Aorta (tissue), 5 donors: ENCODE measurements at regions not wholly inside any gene's neighbourhood (a gene's known extent, or its start where the extent isn't known, plus 50 kb on each side); places are given as distances from the start of the nearest gene placed in this dataset.
A peak's percentile ranks its signal among the peaks of the same experiment; 100 is the strongest.

Experiments used
- ATAC-seq: fragments of 200-7000 bp; cut with Tn5 transposase; one replicate; pipeline ENCODE4 v1.9.1; 2022; ENCODE audit warnings: moderate library complexity; ENCODE audit not compliant: low FRiP score
- DNase-seq, 2 donors: peaks; one replicate each; pipeline ENCODE4 v3.0.0-alpha.2; 2020
- H3K27ac ChIP-seq, 2 donors: one replicate each; pipeline ENCODE4 v1.5.1; 2013; ENCODE audit warnings: low read length in 2 of 2, mild to moderate bottlenecking in 2 of 2, moderate library complexity in 2 of 2, control low read depth in 1 of 2, inconsistent platforms in 1 of 2, low read depth in 1 of 2
- H3K27me3 ChIP-seq, 2 donors: one replicate each; pipeline ENCODE4 v1.6.1; 2013; ENCODE audit warnings: control low read depth in 1 of 2, low read length in 1 of 2, mild to moderate bottlenecking in 1 of 2, moderate library complexity in 1 of 2; ENCODE audit not compliant: insufficient read depth in 2 of 2, control insufficient read depth in 1 of 2
- H3K36me3 ChIP-seq, 2 donors: one replicate each; pipeline ENCODE4 v1.6.1; 2013; ENCODE audit warnings: control low read depth in 1 of 2, low read length in 1 of 2, mild to moderate bottlenecking in 1 of 2; ENCODE audit not compliant: insufficient read depth in 2 of 2, control insufficient read depth in 1 of 2
- H3K4me1 ChIP-seq, 2 donors: one replicate each; pipeline ENCODE4 v1.6.1; 2013; ENCODE audit warnings: low read length in 2 of 2, control low read depth in 1 of 2, mild to moderate bottlenecking in 1 of 2, moderate library complexity in 1 of 2; ENCODE audit not compliant: insufficient read depth in 2 of 2, control insufficient read depth in 1 of 2
- H3K4me3 ChIP-seq, 2 donors: one replicate each; pipeline ENCODE4 v1.5.1; 2013; ENCODE audit warnings: low read length in 2 of 2, control low read depth in 1 of 2, mild to moderate bottlenecking in 1 of 2
- H3K9me3 ChIP-seq: one replicate; pipeline ENCODE4 v1.6.1; 2013; ENCODE audit warnings: mild to moderate bottlenecking, low read length; ENCODE audit not compliant: control insufficient read depth
- WGBS, 2 donors: extraction: QIAGEN DNeasy Blood & Tissue Kit; methylation state at CpG; one replicate each; pipeline ENCODE4 v1.1.7; 2013; 5-methylcytosine and 5-hydroxymethylcytosine counted together
- intact Hi-C, 2 donors: fragments of 100-400 bp; cut with DNase I; formaldehyde crosslinking; loops; one replicate each; pipeline versions ENCODE4 v1.14.2 to v1.15.0; 2022
- donor health status: healthy with polysubstance abuse.
- donor health status: Bipolar disorder and iron deficiency.
- donor health status: DM: no; HTN: no; CAD: no.
- donor health status: DM: no; HTN: no; CAD: no.
- donor health status: DM: yes; HTN: yes; CAD: no.

DNA sequence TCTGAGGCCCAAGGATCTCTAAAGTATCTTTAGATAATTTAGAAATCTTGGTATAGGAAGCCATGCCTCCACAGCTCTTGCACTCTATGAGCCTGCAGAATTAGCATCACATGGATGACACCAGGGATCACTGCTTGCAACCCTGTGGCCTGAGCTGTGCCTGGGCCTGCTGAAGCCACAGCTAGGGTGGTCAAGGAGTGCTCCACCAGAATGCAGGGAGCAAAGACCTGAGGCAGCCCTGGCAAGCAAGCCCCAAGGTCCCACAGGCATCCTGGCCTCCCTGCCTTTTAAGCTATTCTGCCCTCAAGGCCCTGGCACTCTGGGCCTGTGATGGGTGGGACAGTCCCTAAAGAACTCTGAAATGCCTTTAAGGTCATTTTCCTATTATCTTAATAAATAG lies 105.2 kb upstream of the NALF2 start:
- intact Hi-C loops = no loop called here
- H3K36me3 ChIP-seq = no peaks in the 10 kb centered on the region
- H3K4me3 ChIP-seq = no peak overlapping the region
- H3K4me1 ChIP-seq = no peaks in the 10 kb centered on the region
- H3K9me3 ChIP-seq = no peaks in the 10 kb centered on the region
- DNase-seq (no peak), ATAC-seq (no peak)
- H3K27me3 ChIP-seq = no peaks in the 10 kb centered on the region
- no peak overlapping the region for H3K27ac ChIP-seq

DNA sequence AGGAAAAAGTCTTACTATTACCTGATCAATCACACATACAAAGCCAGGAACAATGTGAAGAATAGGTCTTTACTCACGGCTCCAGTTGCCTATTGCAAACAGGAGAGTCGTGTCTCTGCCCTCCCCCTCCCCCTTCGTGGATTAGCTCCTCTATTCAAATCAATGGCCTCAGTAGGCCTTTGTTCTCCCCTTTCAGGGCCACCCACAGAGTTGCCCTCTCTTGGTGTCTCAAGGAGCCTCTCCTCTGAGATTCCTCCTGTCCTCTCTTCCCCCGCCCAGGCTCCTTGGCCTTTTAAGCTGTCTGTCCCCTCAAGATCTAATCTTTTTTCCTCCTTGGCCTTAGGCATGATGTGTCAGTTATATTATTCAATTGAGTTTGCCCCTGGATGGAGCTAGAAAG lies 107.2 kb upstream of the NALF2 start:
- Histone ChIP-seq H3K27ac (no peak overlapping the region), H3K36me3 (no peaks in the 10 kb centered on the region), H3K4me1 (no peaks in the 10 kb centered on the region), H3K9me3 (no peaks in the 10 kb centered on the region), H3K27me3 (no peaks in the 10 kb centered on the region), H3K4me3 (no peak overlapping the region)
- DNase-seq = no peak
- no peak for ATAC-seq
- 60 to 83% methylated on average over 4 of the region's 4 CpGs for WGBS, 2 donors
- intact Hi-C loops = no loop called here

DNA sequence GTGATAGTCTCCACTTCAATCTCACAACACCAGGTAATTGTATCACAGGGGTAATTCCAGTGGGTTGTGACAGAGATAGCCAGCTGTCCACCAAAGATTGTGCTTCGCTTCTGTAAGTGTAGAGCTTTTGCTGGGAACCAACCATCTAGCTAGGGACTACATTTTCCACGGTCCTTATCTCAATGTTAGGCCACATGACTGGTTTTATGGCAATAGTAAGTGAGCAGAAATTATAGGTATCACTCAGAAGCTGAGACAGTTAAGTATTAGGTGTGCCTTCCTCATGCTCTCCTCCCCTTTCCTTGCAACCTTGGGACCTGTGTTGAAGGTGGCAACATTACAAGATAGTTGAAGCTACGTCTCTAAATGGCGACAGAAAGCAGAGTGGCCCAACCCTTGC lies 108.8 kb upstream of the NALF2 start:
- no peaks in the 10 kb centered on the region for H3K9me3 ChIP-seq
- ATAC-seq = no peak
- no peak overlapping the region for H3K27ac ChIP-seq
- no peaks in the 10 kb centered on the region for H3K4me1 ChIP-seq
- H3K36me3 ChIP-seq = no peaks in the 10 kb centered on the region
- intact Hi-C loops = no loop called here
- DNase-seq = no peak
- no peak overlapping the region for H3K4me3 ChIP-seq
- no peaks in the 10 kb centered on the region for H3K27me3 ChIP-seq
- 73 to 94% methylated on average over 4 of the region's 4 CpGs for WGBS, 2 donors

DNA sequence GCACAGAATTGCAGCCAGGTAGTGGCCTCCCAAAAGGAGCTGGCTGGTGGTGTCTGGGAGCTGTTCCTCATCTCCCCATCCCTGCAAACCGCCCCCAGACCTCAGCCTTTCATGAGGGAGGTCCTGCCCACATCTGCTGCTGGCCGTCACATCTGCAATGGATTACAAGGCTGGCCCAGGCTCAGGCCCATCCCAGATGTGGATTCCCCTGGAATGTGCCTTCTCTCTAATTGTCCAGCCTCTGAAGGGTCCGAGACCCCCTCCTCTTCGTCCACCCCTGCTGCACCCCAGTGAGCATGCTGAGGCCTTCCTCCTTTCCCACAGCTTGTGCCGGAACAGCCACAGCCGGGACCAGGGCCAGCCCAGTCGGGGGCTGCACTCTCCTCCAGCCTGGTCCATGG lies 115.0 kb upstream of the NALF2 start:
- ATAC-seq (no peak), DNase-seq (no peak)
- Histone ChIP-seq H3K36me3 (no peaks in the 10 kb centered on the region), H3K4me3 (no peak overlapping the region), H3K27me3 (no peaks in the 10 kb centered on the region), H3K27ac (no peak overlapping the region), H3K9me3 (no peaks in the 10 kb centered on the region), H3K4me1 (no peaks in the 10 kb centered on the region)
- intact Hi-C loops = loop anchor here (5.0 to 10.0 kb wide), 3 partner anchors 102 to 567 kb away; no protein-coding TSS in a partner anchor
- 50 to 57% methylated on average over 7 of the region's 7 CpGs for WGBS, 2 donors

DNA sequence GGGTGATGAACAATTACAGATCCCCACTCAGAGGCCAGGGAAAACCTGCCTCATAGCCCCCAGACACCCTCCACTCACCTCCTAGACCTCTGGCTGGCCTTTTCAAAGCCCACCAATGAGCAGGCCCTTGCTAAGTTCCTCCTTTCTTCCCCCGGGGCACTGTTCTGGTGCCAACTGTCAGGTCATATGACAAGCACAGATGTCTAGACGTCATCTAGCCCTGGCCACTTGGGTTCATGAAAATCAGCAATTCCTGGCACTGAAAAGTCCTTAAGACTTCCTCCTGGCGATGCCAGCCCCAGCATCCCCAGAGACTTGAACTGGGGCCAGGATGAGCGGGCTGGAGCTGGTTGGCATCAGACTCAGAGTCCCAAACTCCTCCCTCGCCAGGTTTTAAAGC lies 115.6 kb upstream of the NALF2 start:
- intact Hi-C loops = loop anchor here (5.0 to 10.0 kb wide), 3 partner anchors 101 to 566 kb away; no protein-coding TSS in a partner anchor
- H3K9me3 ChIP-seq = no peaks in the 10 kb centered on the region
- H3K36me3 ChIP-seq = no peaks in the 10 kb centered on the region
- no peaks in the 10 kb centered on the region for H3K27me3 ChIP-seq
- no peak overlapping the region for H3K4me3 ChIP-seq
- H3K27ac ChIP-seq = no peak overlapping the region
- DNase-seq (peak in 1 of 2 donors; percentile 65), ATAC-seq (no peak)
- 1 to 18% methylated on average over 5 of the region's 5 CpGs for WGBS, 2 donors
- H3K4me1 ChIP-seq = no peaks in the 10 kb centered on the region

DNA sequence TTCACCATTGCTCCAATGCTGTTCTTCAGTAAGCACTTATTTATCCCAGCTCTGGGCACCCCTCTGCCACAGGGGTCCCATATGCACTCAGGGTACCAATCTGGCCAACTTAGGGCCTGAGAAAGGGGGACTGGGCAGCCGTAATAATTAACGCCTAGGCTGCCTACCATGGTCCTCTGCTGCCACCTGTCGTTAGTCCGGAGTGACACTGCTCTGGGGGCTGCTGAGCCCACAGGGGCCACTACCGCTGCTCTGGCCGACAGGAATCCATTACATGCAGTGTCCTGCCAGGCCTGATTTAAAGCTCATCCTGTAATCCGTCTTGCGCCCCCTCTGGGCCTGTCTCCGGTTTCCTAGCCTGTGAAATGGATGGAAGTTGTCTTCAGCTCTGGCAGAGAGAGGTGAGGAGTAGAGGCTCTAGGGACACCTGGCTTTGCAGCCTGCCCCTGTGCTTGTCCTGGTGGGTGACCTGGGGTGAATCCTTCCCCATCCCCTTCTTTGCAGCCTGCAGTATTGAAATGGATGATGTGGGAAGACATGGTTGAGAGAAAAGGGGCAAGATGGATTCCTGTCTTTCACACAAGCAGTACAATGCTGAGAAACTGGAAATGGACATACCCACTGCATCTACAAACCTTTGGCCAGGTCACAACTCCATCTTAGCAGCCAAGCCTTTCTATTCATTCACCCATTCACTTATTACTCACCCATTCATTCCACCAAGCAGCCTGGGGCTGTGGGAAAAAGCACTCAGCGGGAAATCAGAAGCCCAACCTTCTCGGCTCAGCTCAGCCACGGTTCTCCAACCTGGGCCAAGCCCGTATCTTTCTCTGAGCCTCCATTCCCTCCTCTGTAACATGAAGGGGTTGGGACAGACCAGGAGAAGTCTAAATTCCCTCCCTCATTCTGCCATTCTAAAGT lies 116.3 kb upstream of the NALF2 start:
- peak; percentile 68 for ATAC-seq
- Histone ChIP-seq H3K4me3 (no peak overlapping the region), H3K9me3 (no peaks in the 10 kb centered on the region), H3K36me3 (no peaks in the 10 kb centered on the region), H3K27ac (no peak overlapping the region), H3K27me3 (no peaks in the 10 kb centered on the region), H3K4me1 (no peaks in the 10 kb centered on the region)
- 8 to 17% methylated on average over 13 of the region's 13 CpGs for WGBS, 2 donors
- peak in 1 of 2 donors; percentile 77 for DNase-seq
- intact Hi-C loops = loop anchor here (5.0 to 10.0 kb wide), 3 partner anchors 101 to 566 kb away; no protein-coding TSS in a partner anchor

DNA sequence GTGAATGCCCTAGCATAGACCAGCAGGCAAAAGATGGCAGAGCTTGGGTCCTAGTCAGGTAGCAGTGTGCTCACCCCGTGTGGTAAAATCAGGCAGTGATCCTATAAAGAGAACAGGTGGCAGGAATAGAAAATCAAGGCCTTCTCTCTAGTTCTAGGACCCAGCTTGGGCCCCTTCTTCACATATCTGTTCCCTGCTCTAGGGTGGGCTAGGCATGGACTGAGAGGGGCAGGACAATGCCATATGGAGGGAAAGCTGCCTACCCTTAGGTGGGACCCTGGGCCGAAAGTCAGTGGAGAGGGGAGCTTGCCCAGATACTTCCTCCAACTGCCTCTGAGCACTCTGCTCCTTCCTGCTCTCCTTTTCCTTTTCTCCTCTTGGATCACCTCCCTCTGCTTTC lies 117.4 kb upstream of the NALF2 start:
- no peak overlapping the region for H3K4me3 ChIP-seq
- intact Hi-C loops = loop anchor here (5.0 to 10.0 kb wide), 3 partner anchors 99 to 564 kb away; no protein-coding TSS in a partner anchor
- no peak for ATAC-seq
- H3K9me3 ChIP-seq = no peaks in the 10 kb centered on the region
- WGBS, 2 donors = 58 to 94% methylated on average over 2 of the region's 2 CpGs
- no peak overlapping the region for H3K27ac ChIP-seq
- H3K36me3 ChIP-seq = no peaks in the 10 kb centered on the region
- no peak for DNase-seq
- H3K4me1 ChIP-seq = no peaks in the 10 kb centered on the region
- no peaks in the 10 kb centered on the region for H3K27me3 ChIP-seq

DNA sequence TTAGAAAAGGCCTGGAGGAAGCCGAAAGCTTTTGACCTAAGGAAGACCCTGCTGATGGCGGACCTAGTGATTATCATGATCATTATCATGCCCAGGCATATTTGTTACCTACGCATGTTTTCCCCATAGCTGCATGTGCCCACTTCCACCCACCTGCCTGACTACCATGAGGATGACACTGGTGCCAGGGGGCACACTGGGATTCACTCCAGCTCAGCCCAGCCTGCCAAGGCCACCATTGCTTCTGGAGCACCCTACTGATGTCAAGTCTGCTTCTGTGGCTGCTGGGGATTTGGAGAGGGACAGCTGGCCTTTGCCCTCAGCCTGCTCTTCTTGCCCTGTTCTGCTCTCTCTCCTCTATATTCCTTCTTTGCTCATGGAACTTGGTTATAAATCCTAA lies 124.7 kb upstream of the NALF2 start:
- Histone ChIP-seq H3K27ac (no peak overlapping the region), H3K27me3 (no peaks in the 10 kb centered on the region), H3K36me3 (no peaks in the 10 kb centered on the region), H3K4me1 (no peaks in the 10 kb centered on the region), H3K4me3 (no peak overlapping the region), H3K9me3 (no peaks in the 10 kb centered on the region)
- intact Hi-C loops = loop anchor here in 1 of 2 donors (10.0 kb wide), 1 partner anchor 75 kb away; no protein-coding TSS in a partner anchor
- ATAC-seq (no peak), DNase-seq (no peak)
- 89 to 96% methylated on average over 3 of the region's 3 CpGs for WGBS, 2 donors

DNA sequence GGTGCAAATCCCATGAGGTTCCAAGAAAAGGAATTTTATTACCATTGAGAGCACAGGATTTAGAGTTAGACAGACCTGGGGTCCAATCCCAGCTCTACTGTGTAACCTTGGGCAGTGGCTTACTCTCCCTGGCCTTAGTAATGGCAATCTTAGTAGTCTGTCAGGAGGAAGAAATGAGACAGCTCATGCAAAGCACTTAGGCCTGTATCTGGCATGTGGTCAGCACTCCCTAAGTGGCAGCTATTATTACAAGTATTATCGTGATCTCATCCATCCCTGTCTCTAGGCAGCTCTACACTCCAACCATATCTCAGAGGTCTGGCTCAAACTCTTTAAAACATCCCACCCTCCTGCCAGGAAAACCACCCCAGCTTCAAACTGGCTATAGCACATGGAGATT lies 129.6 kb upstream of the NALF2 start:
- intact Hi-C loops = loop anchor here in 1 of 2 donors (10.0 kb wide), 1 partner anchor 70 kb away; no protein-coding TSS in a partner anchor
- WGBS, 2 donors = 61 to 72% methylated on average over 1 of the region's 1 CpG
- no peak for ATAC-seq

More for the DNA sequence above, 129.6 kb upstream of the NALF2 start:
- no peaks in the 10 kb centered on the region for H3K27me3 ChIP-seq
- H3K36me3 ChIP-seq = no peaks in the 10 kb centered on the region
- H3K4me3 ChIP-seq = no peak overlapping the region
- H3K9me3 ChIP-seq = no peaks in the 10 kb centered on the region
- H3K27ac ChIP-seq = no peak overlapping the region
- no peak for DNase-seq
- H3K4me1 ChIP-seq = no peaks in the 10 kb centered on the region
